Kidney tubule cell (primary cell): ENCODE measurements at regions not wholly inside any gene's neighbourhood (a gene's known extent, or its start where the extent isn't known, plus 50 kb on each side); places are given as distances from the start of the nearest gene placed in this dataset.
A peak's percentile ranks its signal among the peaks of the same experiment; 100 is the strongest.
"Not testable (repeated sequence)": the region's sequence is repeated elsewhere in the genome, so short reads cannot be mapped to it uniquely, and the experiment has no call there.

ENCODE experiments used
- DNase-seq: peaks from one replicate; pipeline ENCODE4 v3.0.0-alpha.2; 2018; ENCODE audit warnings: low spot score

DNA sequence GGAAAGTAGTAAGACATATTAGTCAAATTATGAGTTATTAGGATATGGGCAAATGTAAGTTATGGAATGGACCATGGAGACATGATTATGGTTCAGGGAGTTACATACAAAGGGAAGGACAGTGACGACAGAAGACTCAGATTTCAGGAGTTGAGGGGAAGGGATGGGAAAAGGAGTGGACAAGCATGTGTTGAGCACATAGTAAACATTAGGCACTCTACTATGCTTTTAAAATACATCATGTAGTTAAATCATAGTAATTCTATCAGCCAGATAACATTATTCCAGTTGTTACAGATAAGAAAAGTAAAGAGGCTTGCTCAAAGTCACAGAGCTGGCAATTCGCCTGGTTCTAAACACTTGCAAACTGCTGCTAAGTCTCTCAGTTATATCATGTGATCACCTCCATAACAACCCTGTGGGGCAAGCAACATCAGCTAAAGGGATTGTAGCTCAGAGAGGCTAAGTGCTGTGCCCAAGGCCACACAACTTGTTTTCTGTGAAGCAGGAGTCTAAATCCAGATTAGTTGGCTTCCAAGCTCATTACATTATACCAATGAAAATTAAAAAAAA, 115.2 kb upstream of the MDFIC start:
- no peak for DNase-seq

GRCh38 chr7:114812570-114812969, 109.3 kb upstream of the MDFIC start:
- no peak for DNase-seq

GRCh38 chr7:114813624-114814023, 108.3 kb upstream of the MDFIC start:
- no peak for DNase-seq

DNA sequence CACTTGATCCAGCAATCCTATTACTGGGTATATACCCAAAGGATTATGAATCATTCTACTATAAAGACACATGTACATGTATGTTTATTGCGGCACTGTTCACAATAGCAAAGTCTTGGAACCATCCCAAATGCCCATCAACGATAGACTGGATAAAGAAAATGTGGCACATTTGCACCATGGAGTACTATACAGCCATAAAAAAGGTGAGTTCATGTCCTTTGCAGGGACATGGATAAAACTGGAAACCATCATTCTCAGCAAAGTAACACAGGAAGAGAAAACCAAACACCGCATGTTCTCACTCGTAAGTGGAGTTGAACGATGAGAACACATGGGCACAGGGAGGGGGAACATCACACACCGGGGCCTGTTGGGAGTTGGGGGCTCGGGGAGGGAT, 104.9 kb upstream of the MDFIC start:
- not testable (repeated sequence) for DNase-seq

GRCh38 chr7:114818501-114818900, 103.4 kb upstream of the MDFIC start:
- peak; percentile 83 for DNase-seq

- DNase-seq: peak; percentile 98
Observed at GRCh38 chr7:114819616-114820362, 102.1 kb upstream of the MDFIC start.

DNA sequence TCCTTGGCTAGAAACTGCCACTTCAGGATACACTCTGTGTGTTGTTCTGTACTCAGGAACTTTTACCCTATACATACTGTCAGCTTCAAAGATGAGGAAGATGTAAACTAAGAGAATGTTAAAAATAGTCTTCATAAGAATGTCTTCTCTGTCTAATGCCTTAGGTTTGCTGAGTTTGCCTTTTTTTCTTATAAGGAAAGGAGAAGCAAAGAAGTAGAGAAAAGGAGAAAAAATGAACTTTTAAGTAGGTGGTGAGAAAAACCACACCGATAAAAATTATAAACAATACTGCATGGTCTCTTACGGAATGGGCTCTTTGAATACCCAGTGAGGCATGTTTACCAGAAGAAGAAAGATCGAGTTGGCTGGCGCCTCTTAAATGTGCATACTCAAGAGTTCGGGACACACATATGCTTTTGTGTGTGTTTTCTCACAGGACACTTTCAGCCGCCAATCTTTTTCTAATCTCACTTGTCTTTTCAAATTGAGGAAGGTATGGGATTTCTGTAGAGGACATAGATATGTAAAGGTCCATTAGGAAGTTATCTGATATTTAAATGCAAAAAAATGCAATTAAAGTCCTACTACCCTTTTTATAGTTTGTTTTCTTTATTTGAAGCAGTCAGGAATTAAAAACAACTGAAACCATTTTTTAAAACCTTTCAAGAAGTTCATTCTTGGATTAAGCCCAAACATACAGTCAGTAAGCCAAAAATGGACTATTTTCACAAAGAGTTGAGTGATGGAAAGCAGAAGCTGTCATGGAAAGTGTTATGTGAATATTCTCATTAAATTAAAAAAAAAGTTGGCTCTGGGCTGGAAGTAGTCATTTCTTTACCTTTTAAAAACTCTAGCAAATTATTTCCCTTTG, 100.6 kb upstream of the MDFIC start:
- DNase-seq: no peak

DNA sequence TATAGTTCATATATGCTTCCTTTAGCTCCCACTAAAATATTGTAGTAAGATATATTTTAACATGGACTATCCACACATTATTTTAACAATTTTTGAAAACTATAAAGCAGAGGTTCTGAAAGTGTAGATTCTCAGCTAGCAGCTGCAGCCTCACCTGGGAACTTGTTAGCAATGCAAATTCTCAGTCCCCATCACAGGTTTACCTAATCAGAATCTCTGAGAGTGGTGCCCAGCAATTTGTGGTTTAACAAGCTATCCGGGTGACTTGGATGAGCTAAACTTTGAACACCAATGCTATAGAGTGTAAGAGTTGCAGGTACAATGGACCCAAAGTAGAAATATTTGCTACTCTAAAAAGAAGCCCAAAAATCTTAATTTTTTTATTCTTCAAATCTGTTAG, 99.8 kb upstream of the MDFIC start:
- no peak for DNase-seq

- DNase-seq: no peak
Observed at GRCh38 chr7:114822844-114823243, 99.0 kb upstream of the MDFIC start.

DNA sequence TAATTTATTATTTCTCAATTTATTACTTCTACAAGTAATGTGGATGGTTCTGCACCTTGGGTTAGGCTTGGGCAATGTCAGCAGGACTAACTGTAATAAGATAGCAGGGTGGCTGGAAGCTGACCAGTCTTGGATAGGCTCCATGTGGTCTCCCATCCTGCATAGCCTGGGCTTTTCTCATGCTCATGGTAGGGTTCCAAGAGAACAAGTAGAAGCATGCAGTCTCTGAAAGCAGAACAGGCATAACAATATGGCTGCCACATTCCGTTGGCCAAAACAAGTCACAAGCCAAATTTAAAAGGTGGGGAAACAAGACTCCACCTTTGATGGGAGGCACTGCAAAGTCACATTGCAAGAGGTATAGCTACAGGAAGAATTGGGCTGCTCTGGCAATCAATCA, 98.6 kb upstream of the MDFIC start:
- DNase-seq: no peak

- no peak for DNase-seq
Observed at GRCh38 chr7:114825423-114825951, 96.4 kb upstream of the MDFIC start.

GRCh38 chr7:114830952-114831351, 90.9 kb upstream of the MDFIC start:
- no peak for DNase-seq

GRCh38 chr7:114832906-114833595, 88.8 kb upstream of the MDFIC start:
- no peak for DNase-seq

- no peak for DNase-seq
Observed at GRCh38 chr7:114835303-114835702, 86.6 kb upstream of the MDFIC start.

GRCh38 chr7:114835861-114836260, 86.0 kb upstream of the MDFIC start:
- DNase-seq: no peak

DNA sequence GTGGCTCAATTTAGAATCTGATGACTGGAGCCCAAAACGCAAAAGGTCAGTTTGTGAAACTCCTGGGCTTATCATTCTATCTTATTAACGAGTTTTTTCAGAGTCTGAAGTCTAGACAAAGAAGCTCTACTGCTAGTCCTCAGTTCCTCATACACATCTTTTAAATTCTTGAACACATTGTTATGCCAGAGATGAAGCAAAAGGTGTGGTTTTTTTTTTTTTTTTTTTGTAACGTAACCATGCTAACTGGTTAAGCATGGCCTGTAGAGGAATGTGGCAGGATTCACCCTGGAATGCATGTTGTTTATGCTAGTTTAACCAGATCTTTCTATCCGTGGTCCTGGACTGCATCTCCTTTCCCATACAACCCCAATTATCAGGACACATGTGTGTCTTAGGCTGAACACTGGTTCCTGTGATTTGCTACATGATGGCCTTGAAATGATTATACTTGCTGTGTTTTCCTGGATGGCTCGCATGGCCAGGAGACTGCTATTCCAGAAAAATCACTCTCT, 79.3 kb upstream of the MDFIC start:
- DNase-seq: peak; percentile 23

- DNase-seq: no peak
Observed at GRCh38 chr7:114843102-114843501, 78.8 kb upstream of the MDFIC start.

DNA sequence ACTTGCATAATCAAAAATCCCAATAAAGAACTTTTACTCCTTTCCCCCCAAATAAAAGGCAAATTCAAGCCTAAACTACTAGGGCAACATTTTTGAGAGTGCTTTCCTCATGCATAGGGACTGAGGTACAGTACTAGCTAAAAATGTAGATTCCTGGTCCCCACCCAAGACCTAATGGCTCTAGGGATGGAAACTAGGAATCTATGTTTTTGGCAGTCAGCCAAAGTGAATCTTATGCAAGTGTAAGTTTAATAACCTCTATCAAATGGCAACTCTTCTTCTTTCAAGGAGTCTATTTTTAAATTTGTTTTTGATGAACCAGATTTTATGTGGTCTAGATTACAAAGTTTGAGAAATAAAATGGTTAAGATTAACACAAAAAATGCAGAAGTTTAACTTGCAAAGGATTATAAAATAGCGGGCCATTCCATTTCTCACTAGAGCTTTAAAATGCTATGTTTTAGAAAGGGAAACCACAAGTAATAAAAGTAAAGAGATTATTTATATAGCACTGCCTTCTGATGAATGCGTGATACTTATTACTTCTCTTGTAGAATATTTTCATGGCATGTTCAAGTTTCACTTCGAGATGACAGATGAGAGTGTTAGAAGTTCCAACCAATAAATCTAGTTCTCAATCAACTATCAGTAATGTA, 70.4 kb upstream of the MDFIC start:
- no peak for DNase-seq

DNA sequence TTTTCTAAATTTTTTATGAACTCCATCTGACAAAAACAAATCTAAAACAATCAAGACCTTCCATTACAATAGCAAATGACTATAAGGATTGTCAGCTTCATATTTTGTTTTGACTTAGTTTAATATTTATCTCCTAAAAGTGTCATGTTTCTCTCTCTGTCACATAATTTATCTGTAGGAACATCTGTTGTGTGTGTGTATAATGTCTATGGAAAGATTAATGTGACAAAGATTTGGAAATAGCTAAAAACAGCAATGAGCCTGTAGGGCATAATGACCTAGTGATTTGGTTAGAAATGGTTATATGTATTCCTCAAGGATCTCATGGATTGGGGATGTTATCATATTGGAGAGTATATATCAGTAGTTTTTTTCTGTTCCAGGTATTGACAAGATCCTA, 69.6 kb upstream of the MDFIC start:
- DNase-seq: no peak

GRCh38 chr7:114853189-114853588, 68.7 kb upstream of the MDFIC start:
- no peak for DNase-seq

DNA sequence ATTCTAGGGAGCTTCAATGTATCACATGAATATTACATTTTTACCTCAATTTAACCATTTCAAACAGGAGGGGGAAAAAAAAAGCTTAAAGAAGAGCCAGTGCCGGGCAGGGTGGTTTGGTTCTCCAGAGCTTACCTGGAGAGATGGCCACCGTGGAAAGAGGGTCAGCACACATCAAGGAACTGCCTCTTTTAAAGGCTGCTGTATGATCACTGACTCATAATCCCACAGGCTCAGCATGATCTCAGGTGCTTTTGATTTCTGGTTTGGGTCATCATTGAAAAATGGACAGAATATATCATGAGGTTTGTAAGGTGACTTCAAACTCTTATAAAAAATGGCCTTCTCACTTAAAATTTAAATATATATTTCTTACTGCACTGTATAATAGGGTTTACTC, 67.5 kb upstream of the MDFIC start:
- peak; percentile 52 for DNase-seq
